Transverse colon (tissue), 4 donors: ENCODE measurements at regions not wholly inside any gene's neighbourhood (a gene's known extent, or its start where the extent isn't known, plus 50 kb on each side); places are given as distances from the start of the nearest gene placed in this dataset.

Experiments used
- EP300 ChIP-seq: sonication (generic); formaldehyde crosslinking; IDR thresholded peaks from one replicate; pipeline ENCODE4 v1.6.1; 2017; ENCODE audit warnings: antibody characterized with exemption, low read depth
- POLR2A ChIP-seq: fragments of 450-650 bp; IDR thresholded peaks from one replicate; pipeline ENCODE4 v1.6.1; 2016; ENCODE audit warnings: antibody characterized with exemption, mild to moderate bottlenecking, moderate library complexity
- POLR2AphosphoS5 ChIP-seq, 3 donors: sonication (generic); formaldehyde crosslinking; IDR thresholded peaks; one replicate each; pipeline ENCODE4 v1.6.1; 2016; ENCODE audit warnings: antibody characterized with exemption in 3 of 3
- TF ChIP-seq, protein P1 (sequence below), 5 experiments: fragments of 200-600 bp in 3 of 5; fragments of 450-650 bp in 2 of 5; sonication (generic) in 3 of 5; IDR thresholded peaks; 1 replicate in 2 of 5; 2 replicates in 3 of 5; pipeline ENCODE4 v1.5.1; 2016 to 2017; ENCODE audit warnings: antibody characterized with exemption in 5 of 5, inconsistent platforms in 3 of 5, mild to moderate bottlenecking in 2 of 5, moderate library complexity in 1 of 5

DNA sequence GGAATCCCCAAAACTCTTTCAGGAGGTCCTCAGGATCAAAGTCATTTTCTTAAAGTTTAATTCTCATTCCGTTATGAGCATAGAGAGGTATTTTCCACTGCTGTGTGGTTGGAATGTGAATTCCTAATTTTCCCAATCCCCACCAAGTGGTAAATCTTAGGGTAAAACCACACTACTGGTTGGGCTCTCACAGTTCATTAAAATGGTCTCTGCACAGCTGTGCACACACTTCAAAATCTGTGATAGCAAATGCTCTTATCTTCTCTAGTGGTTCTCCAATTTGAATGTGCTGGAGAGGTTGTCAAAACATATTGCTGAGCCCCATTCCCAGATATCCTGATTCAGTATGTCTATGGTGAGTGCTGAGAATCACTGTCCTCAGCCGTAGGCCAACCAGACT lies 189.1 kb downstream of the BMP4 start:
- TF ChIP-seq, protein P1, sequence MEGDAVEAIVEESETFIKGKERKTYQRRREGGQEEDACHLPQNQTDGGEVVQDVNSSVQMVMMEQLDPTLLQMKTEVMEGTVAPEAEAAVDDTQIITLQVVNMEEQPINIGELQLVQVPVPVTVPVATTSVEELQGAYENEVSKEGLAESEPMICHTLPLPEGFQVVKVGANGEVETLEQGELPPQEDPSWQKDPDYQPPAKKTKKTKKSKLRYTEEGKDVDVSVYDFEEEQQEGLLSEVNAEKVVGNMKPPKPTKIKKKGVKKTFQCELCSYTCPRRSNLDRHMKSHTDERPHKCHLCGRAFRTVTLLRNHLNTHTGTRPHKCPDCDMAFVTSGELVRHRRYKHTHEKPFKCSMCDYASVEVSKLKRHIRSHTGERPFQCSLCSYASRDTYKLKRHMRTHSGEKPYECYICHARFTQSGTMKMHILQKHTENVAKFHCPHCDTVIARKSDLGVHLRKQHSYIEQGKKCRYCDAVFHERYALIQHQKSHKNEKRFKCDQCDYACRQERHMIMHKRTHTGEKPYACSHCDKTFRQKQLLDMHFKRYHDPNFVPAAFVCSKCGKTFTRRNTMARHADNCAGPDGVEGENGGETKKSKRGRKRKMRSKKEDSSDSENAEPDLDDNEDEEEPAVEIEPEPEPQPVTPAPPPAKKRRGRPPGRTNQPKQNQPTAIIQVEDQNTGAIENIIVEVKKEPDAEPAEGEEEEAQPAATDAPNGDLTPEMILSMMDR (IDR thresholded peaks at IDR 0.05), result no peak
- no peak for TF ChIP-seq EP300
- TF ChIP-seq POLR2A, result no peak
- no peak for TF ChIP-seq POLR2AphosphoS5 (IDR thresholded peaks at IDR 0.05)
